Neural progenitor cell (in vitro differentiated cells): ENCODE measurements at regions not wholly inside any gene's neighbourhood (a gene's known extent, or its start where the extent isn't known, plus 50 kb on each side); places are given as distances from the start of the nearest gene placed in this dataset.
A peak's percentile ranks its signal among the peaks of the same experiment; 100 is the strongest.

Experiments used
- DNase-seq: peaks from one replicate; pipeline ENCODE4 v3.0.0-alpha.2; 2016; ENCODE audit warnings: low spot score
- H2AFZ ChIP-seq: fragments of 200-600 bp; sonication (generic); replicated peaks from 2 replicates; pipeline ENCODE4 v1.6.1; 2016; ENCODE audit warnings: antibody characterized with exemption
- H3F3A ChIP-seq: fragments of 200-600 bp; sonication (generic); 2 replicates; pipeline ENCODE4 v1.6.1; 2016; ENCODE audit warnings: antibody characterized with exemption, low read depth
- H3K27ac ChIP-seq: fragments of 200-600 bp; sonication (generic); 2 replicates; pipeline ENCODE4 v1.5.1; 2016; ENCODE audit warnings: mild to moderate bottlenecking
- H3K27me3 ChIP-seq: fragments of 200-600 bp; sonication (generic); 2 replicates; pipeline ENCODE4 v1.6.1; 2016; ENCODE audit warnings: mild to moderate bottlenecking, moderate library complexity
- H3K36me3 ChIP-seq: fragments of 200-600 bp; sonication (generic); 2 replicates; pipeline ENCODE4 v1.5.1; 2016
- H3K4me1 ChIP-seq: fragments of 200-600 bp; sonication (generic); 2 replicates; pipeline ENCODE4 v1.6.1; 2016; ENCODE audit warnings: mixed run types
- H3K4me2 ChIP-seq: fragments of 200-600 bp; sonication (generic); 2 replicates; pipeline ENCODE4 v1.6.1; 2016
- H3K4me3 ChIP-seq: fragments of 200-600 bp; sonication (generic); 2 replicates; pipeline ENCODE4 v1.5.1; 2016
- H3K79me2 ChIP-seq: fragments of 200-600 bp; sonication (generic); 2 replicates; pipeline ENCODE4 v1.6.1; 2016; ENCODE audit warnings: low read depth
- H3K9ac ChIP-seq: fragments of 200-600 bp; sonication (generic); 2 replicates; pipeline ENCODE4 v1.6.1; 2016
- H3K9me3 ChIP-seq: fragments of 200-600 bp; sonication (generic); 2 replicates; pipeline ENCODE4 v1.5.1; 2016; ENCODE audit warnings: low read depth
- H4K20me1 ChIP-seq: fragments of 200-600 bp; sonication (generic); 2 replicates; pipeline ENCODE4 v1.6.1; 2016; ENCODE audit warnings: low read depth
- H3K27ac Mint-ChIP-seq: 3 replicates; pipeline ENCODE4 v1.8.0; 2021; ENCODE audit warnings: mixed read lengths
- H3K27me3 Mint-ChIP-seq: 2 replicates; pipeline ENCODE4 v1.8.0; 2022; ENCODE audit warnings: low read depth, mild to moderate bottlenecking, inconsistent platforms, moderate library complexity, mixed read lengths; ENCODE audit not compliant: insufficient read depth
- H3K36me3 Mint-ChIP-seq: 3 replicates; pipeline ENCODE4 v1.8.0; 2021; ENCODE audit warnings: mixed read lengths
- H3K4me1 Mint-ChIP-seq: 3 replicates; pipeline ENCODE4 v1.8.0; 2021; ENCODE audit warnings: mixed read lengths
- H3K4me3 Mint-ChIP-seq: 3 replicates; pipeline ENCODE4 v1.8.0; 2021; ENCODE audit warnings: mild to moderate bottlenecking, moderate library complexity, mixed read lengths
- H3K9me3 Mint-ChIP-seq: 3 replicates; pipeline ENCODE4 v1.8.0; 2020; ENCODE audit warnings: mixed read lengths
- CTCF ChIP-seq: fragments of 200-600 bp; sonication (generic); IDR thresholded peaks from 2 replicates; pipeline ENCODE4 v1.5.1; 2017; ENCODE audit warnings: antibody characterized with exemption, mild to moderate bottlenecking
- EZH2 ChIP-seq: fragments of 200-600 bp; sonication (generic); IDR thresholded peaks from 2 replicates; pipeline ENCODE4 v1.6.1; 2017; ENCODE audit warnings: antibody characterized with exemption, mild to moderate bottlenecking, moderate library complexity
- EZH2phosphoT487 ChIP-seq: fragments of 200-600 bp; sonication (generic); IDR thresholded peaks from 2 replicates; pipeline ENCODE4 v1.6.1; 2017; ENCODE audit warnings: antibody characterized with exemption

DNA sequence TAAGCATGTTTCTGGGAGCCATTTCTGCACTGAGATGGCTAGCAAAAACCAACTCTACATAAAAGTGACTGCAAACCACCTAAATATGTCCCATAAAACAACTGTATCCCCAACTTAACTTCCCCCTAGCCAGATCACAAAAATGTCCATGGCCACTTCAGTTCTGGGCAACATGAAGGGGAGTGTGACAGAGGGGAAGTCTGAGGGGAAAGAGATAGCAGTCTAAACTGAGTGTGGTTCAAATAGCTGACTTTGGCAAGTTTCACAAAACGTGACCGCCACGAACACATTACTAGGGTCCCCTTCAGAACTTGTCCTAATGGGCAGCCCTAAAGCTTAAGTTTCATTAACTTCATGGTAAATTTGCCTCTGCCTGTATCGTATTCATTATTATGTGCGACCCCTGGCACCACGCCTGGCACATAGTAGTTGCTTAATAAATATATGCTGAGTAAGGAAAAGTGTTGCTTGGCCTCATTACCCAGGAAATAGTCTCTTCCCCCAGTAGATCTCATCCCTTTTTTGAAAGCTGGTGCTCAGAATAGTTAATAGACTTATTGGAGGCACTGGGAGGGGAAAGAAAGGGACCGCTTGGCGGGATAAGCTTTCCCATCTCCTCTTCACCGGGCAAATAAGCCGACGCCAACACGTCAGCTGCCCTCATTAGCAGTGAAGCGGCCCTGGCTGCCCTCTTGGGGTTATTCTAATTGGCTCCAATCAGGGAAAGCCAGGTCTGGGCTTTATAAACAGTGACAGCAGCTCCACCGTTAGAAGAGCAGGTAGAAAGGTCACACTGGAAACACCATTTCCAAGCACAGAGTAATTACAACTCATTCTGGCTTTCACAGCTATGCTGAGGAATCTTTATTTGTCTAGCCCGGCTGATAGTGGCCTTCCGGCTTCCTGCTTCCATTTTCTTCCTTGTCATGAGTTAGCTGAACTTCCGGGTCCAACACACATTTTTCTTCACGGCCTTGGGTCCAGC, 122.1 kb downstream of the LRIG2 start:
- no peaks in the 10 kb centered on the region for H3K27me3 ChIP-seq
- Mint-ChIP-seq H3K36me3 (no peaks in the 10 kb centered on the region), H3K27ac (no peak overlapping the region), H3K4me3 (no peak overlapping the region), H3K27me3 (no peaks in the 10 kb centered on the region), H3K9me3 (no peaks in the 10 kb centered on the region), H3K4me1 (no peaks in the 10 kb centered on the region)
- no peak overlapping the region for H3K27ac ChIP-seq
- H3F3A ChIP-seq: peaks cover 2% of the 10 kb centered on the region
- H3K9ac ChIP-seq: no peak overlapping the region
- DNase-seq: peak; percentile 27
- H3K9me3 ChIP-seq: no peaks in the 10 kb centered on the region
- no peak for TF ChIP-seq CTCF
- no peak for TF ChIP-seq EZH2phosphoT487
- H3K4me2 ChIP-seq: no peak overlapping the region
- H3K79me2 ChIP-seq: no peaks in the 10 kb centered on the region
- no peak overlapping the region for H2AFZ ChIP-seq
- no peak overlapping the region for H3K4me3 ChIP-seq
- H4K20me1 ChIP-seq: no peaks in the 10 kb centered on the region
- H3K4me1 ChIP-seq: peaks cover 6% of the 10 kb centered on the region
- H3K36me3 ChIP-seq: no peaks in the 10 kb centered on the region

- H3K27me3 Mint-ChIP-seq: peaks cover 2% of the 10 kb centered on the region
- H3K9me3 Mint-ChIP-seq: no peaks in the 10 kb centered on the region
- no peak overlapping the region for H3K27ac ChIP-seq
- H3K36me3 ChIP-seq: no peaks in the 10 kb centered on the region
- peaks cover 6% of the 10 kb centered on the region for H3F3A ChIP-seq
- peak overlapping the region; percentile 48 for H2AFZ ChIP-seq
- H3K27me3 ChIP-seq: no peaks in the 10 kb centered on the region
- peaks cover 8% of the 10 kb centered on the region for H3K4me1 ChIP-seq
- H3K4me3 Mint-ChIP-seq: no peak overlapping the region
- H3K79me2 ChIP-seq: no peaks in the 10 kb centered on the region
- no peak overlapping the region for H3K27ac Mint-ChIP-seq
- no peak for TF ChIP-seq CTCF
- no peak for TF ChIP-seq EZH2phosphoT487
- no peak for TF ChIP-seq EZH2
- H3K36me3 Mint-ChIP-seq: no peaks in the 10 kb centered on the region
- H4K20me1 ChIP-seq: no peaks in the 10 kb centered on the region
- no peaks in the 10 kb centered on the region for H3K9me3 ChIP-seq
- no peak overlapping the region for H3K4me2 ChIP-seq
- no peak overlapping the region for H3K4me3 ChIP-seq
- no peak overlapping the region for H3K9ac ChIP-seq
- DNase-seq: no peak
- no peaks in the 10 kb centered on the region for H3K4me1 Mint-ChIP-seq
These were observed 124.8 kb downstream of the LRIG2 start for GRCh38 chr1:113197719-113198330.

- Histone ChIP-seq H3K79me2 (no peaks in the 10 kb centered on the region), H3K4me1 (peaks cover 8% of the 10 kb centered on the region), H3K9ac (no peak overlapping the region), H4K20me1 (no peaks in the 10 kb centered on the region), H3K4me3 (no peak overlapping the region), H3K4me2 (no peak overlapping the region), H3K36me3 (no peaks in the 10 kb centered on the region), H3K27me3 (no peaks in the 10 kb centered on the region), H3F3A (peaks cover 6% of the 10 kb centered on the region), H2AFZ (no peak overlapping the region), H3K27ac (no peak overlapping the region), H3K9me3 (no peaks in the 10 kb centered on the region)
- Mint-ChIP-seq H3K4me1 (no peaks in the 10 kb centered on the region), H3K27me3 (peaks cover 2% of the 10 kb centered on the region), H3K27ac (no peak overlapping the region), H3K9me3 (no peaks in the 10 kb centered on the region), H3K4me3 (no peak overlapping the region), H3K36me3 (no peaks in the 10 kb centered on the region)
- TF ChIP-seq CTCF: no peak
- TF ChIP-seq EZH2phosphoT487: no peak
- no peak for TF ChIP-seq EZH2
- no peak for DNase-seq
These were observed 125.8 kb downstream of the LRIG2 start for GRCh38 chr1:113198806-113199205.
